Duodenal mucosa (tissue), 2 donors: ENCODE measurements at regions not wholly inside any gene's neighbourhood (a gene's known extent, or its start where the extent isn't known, plus 50 kb on each side); places are given as distances from the start of the nearest gene placed in this dataset.

ENCODE experiments used
- H3K27ac ChIP-seq: one replicate; pipeline ENCODE4 v1.7.0; 2013; ENCODE audit warnings: low read depth, low read length
- H3K27me3 ChIP-seq, 2 donors: one replicate each; pipeline ENCODE4 v1.7.0; 2013; ENCODE audit warnings: low read length in 2 of 2, control low read depth in 1 of 2; ENCODE audit not compliant: insufficient read depth in 2 of 2, control insufficient read depth in 1 of 2
- H3K36me3 ChIP-seq, 2 donors: one replicate each; pipeline ENCODE4 v1.7.0; 2013; ENCODE audit warnings: low read length in 2 of 2, control low read depth in 1 of 2; ENCODE audit not compliant: insufficient read depth in 2 of 2, control insufficient read depth in 1 of 2
- H3K4me1 ChIP-seq, 2 donors: one replicate each; pipeline ENCODE4 v1.7.0; 2013; ENCODE audit warnings: low read length in 2 of 2, control low read depth in 1 of 2; ENCODE audit not compliant: insufficient read depth in 2 of 2, control insufficient read depth in 1 of 2
- H3K4me3 ChIP-seq, 2 donors: one replicate each; pipeline ENCODE4 v1.7.0; 2013; ENCODE audit warnings: low read length in 2 of 2, low read depth in 1 of 2
- H3K9ac ChIP-seq, 2 donors: one replicate each; pipeline ENCODE4 v1.7.0; 2013; ENCODE audit warnings: low read length in 2 of 2, low read depth in 1 of 2
- H3K9me3 ChIP-seq, 2 donors: one replicate each; pipeline ENCODE4 v1.7.0; 2013; ENCODE audit warnings: low read length in 2 of 2, control low read depth in 1 of 2; ENCODE audit not compliant: control insufficient read depth in 1 of 2

GRCh38 chr6:135739288-135739687, 112.2 kb upstream of the PDE7B start:
- H3K36me3 ChIP-seq: no peaks in the 10 kb centered on the region
- no peak overlapping the region for H3K4me3 ChIP-seq
- no peaks in the 10 kb centered on the region for H3K4me1 ChIP-seq
- H3K9ac ChIP-seq: no peak overlapping the region
- H3K27me3 ChIP-seq: no peaks in the 10 kb centered on the region
- H3K27ac ChIP-seq: no peak overlapping the region
- no peaks in the 10 kb centered on the region for H3K9me3 ChIP-seq

GRCh38 chr6:135740580-135740979, 110.9 kb upstream of the PDE7B start:
- H3K9me3 ChIP-seq: no peaks in the 10 kb centered on the region
- H3K4me1 ChIP-seq: no peaks in the 10 kb centered on the region
- H3K36me3 ChIP-seq: no peaks in the 10 kb centered on the region
- H3K9ac ChIP-seq: no peak overlapping the region
- no peak overlapping the region for H3K4me3 ChIP-seq
- no peak overlapping the region for H3K27ac ChIP-seq
- H3K27me3 ChIP-seq: no peaks in the 10 kb centered on the region

DNA sequence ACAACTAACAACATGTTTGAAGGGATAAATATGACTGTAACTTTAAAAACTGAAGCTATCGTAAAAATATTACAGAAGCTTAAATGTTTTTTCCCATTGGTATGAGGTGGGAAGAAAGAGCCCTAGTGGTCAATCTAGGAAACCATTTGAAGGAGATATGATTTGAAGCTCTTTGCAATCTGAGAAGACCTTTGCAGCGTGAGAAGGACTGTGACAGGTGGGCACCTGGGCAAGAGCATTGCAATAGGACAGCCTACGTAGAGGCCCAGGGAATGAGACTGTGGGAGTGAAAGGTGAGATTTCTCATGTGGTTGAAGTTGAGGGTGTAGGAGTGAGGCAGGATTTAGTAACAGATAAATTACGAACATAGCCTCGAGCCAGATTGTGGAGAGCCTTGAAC, 108.0 kb upstream of the PDE7B start:
- Histone ChIP-seq H3K9ac (no peak overlapping the region), H3K4me1 (no peaks in the 10 kb centered on the region), H3K27ac (no peak overlapping the region), H3K4me3 (no peak overlapping the region), H3K9me3 (no peaks in the 10 kb centered on the region), H3K36me3 (no peaks in the 10 kb centered on the region), H3K27me3 (no peaks in the 10 kb centered on the region)

DNA sequence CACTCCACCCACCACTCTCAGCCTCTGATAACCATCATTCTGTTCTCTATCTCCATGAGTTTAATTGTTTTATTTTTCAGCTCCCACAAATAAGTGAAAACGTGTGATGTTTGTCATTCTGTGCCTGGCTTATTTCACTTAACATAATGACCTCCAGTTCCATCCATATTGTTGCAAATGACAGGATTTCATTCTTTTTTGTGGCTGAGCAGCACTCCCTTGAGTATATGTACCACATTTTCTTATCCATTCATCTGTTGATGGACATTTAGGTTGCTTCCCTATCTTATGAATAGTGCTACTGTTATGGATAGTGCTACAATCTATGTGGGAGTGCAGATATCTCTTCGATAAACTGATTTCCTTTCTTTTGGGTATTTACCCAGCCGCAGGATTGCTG, 103.3 kb upstream of the PDE7B start:
- Histone ChIP-seq H3K27ac (no peak overlapping the region), H3K9me3 (no peaks in the 10 kb centered on the region), H3K36me3 (no peaks in the 10 kb centered on the region), H3K4me3 (no peak overlapping the region), H3K9ac (no peak overlapping the region), H3K27me3 (no peaks in the 10 kb centered on the region), H3K4me1 (no peaks in the 10 kb centered on the region)

- H3K4me3 ChIP-seq: no peak overlapping the region
- H3K36me3 ChIP-seq: no peaks in the 10 kb centered on the region
- H3K9me3 ChIP-seq: no peaks in the 10 kb centered on the region
- no peaks in the 10 kb centered on the region for H3K27me3 ChIP-seq
- H3K9ac ChIP-seq: no peak overlapping the region
- no peak overlapping the region for H3K27ac ChIP-seq
- H3K4me1 ChIP-seq: no peaks in the 10 kb centered on the region
These were observed 101.4 kb upstream of the PDE7B start for GRCh38 chr6:135750081-135750480.

DNA sequence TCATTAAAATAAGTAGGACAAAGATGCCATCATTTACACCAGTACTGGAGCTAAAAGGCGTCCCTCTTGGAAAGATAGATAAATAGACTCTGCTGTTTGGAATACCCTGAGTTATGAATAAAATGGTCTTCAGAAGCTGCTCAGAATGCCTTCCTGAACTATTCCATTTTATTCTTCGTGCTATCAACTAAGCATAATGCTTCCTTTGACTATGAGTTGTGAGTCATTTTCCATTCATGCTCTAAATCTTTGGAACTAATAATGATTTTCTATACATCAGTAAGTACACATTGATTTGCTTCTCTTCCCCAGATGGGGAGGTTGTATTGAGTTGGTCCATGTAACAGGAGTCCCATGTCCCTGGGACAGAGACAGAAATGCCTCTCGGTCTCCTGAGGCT, 98.3 kb upstream of the PDE7B start:
- no peak overlapping the region for H3K4me3 ChIP-seq
- H3K9me3 ChIP-seq: no peaks in the 10 kb centered on the region
- H3K36me3 ChIP-seq: no peaks in the 10 kb centered on the region
- H3K27ac ChIP-seq: no peak overlapping the region
- no peaks in the 10 kb centered on the region for H3K4me1 ChIP-seq
- H3K9ac ChIP-seq: no peak overlapping the region
- H3K27me3 ChIP-seq: no peaks in the 10 kb centered on the region

DNA sequence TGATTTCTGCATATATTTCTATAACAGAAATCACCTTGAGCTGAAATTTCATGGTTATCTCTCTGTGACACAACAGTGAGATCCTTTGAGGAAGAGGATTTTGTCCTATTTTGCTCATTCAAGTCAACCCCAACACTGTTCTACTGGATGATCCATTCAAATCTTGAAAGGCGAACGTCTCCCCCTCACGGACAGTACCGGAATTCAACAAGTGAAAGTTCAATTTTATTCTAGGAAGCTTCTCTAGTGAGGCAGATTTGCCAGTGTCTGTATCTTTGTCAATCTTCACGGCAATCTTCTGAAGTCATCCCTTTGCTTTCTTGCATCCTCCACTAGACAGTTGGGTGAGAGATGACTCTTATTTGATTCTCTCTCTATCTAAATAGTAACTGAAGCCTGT, 91.7 kb upstream of the PDE7B start:
- H3K27ac ChIP-seq: no peak overlapping the region
- H3K4me3 ChIP-seq: no peak overlapping the region
- H3K9me3 ChIP-seq: no peaks in the 10 kb centered on the region
- H3K27me3 ChIP-seq: no peaks in the 10 kb centered on the region
- H3K9ac ChIP-seq: no peak overlapping the region
- H3K4me1 ChIP-seq: no peaks in the 10 kb centered on the region
- no peaks in the 10 kb centered on the region for H3K36me3 ChIP-seq

DNA sequence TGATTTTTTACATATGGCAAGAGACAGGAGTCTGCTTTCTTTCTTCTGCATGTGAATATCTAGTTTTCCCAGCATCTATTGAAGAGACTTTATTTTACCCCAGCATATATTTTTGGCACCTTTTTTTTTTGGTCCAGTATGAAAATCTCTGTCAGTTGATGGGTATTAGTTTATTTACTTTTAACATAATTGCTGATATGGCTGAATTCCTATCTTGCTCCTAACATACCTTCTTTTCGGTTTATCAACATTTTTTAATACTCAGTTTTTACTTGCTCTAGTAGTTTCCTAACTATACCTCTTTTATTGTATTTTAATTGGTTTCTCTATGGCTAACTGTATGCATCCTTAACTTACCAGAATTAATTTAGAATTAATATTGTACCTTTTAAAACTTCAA, 77.5 kb upstream of the PDE7B start:
- H3K9me3 ChIP-seq: no peaks in the 10 kb centered on the region
- no peak overlapping the region for H3K4me3 ChIP-seq
- no peak overlapping the region for H3K9ac ChIP-seq
- H3K4me1 ChIP-seq: no peaks in the 10 kb centered on the region
- H3K36me3 ChIP-seq: no peaks in the 10 kb centered on the region
- no peaks in the 10 kb centered on the region for H3K27me3 ChIP-seq
- no peak overlapping the region for H3K27ac ChIP-seq

DNA sequence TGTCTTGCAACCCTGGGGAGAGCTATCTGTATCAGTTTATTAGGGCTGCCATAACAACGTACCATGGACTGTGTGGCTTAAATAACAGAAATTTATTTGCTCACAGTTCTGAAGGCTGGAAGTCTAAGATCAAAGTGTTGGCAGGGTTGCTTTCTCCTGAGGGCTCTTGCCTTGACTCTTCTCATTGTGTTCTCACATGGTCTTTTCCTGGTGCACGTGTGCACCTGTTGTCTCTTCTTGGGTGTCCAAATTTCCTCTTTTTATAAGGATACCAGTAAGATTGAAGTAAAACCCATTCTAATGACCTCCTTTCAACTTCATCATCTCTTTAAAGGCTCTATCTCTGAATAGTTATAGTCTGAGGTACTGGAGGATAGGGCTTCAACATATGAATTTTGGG, 72.3 kb upstream of the PDE7B start:
- Histone ChIP-seq H3K9me3 (no peaks in the 10 kb centered on the region), H3K4me3 (no peak overlapping the region), H3K4me1 (no peaks in the 10 kb centered on the region), H3K36me3 (no peaks in the 10 kb centered on the region), H3K27me3 (no peaks in the 10 kb centered on the region), H3K9ac (no peak overlapping the region), H3K27ac (no peak overlapping the region)

- no peak overlapping the region for H3K4me3 ChIP-seq
- H3K36me3 ChIP-seq: no peaks in the 10 kb centered on the region
- no peaks in the 10 kb centered on the region for H3K9me3 ChIP-seq
- no peak overlapping the region for H3K9ac ChIP-seq
- no peaks in the 10 kb centered on the region for H3K27me3 ChIP-seq
- no peaks in the 10 kb centered on the region for H3K4me1 ChIP-seq
- no peak overlapping the region for H3K27ac ChIP-seq
These were observed 71.2 kb upstream of the PDE7B start for GRCh38 chr6:135780326-135780725.

GRCh38 chr6:135782546-135782945, 69.0 kb upstream of the PDE7B start:
- H3K4me1 ChIP-seq: no peaks in the 10 kb centered on the region

More at GRCh38 chr6:135782546-135782945, 69.0 kb upstream of the PDE7B start:
- Histone ChIP-seq H3K36me3 (no peaks in the 10 kb centered on the region), H3K4me3 (no peak overlapping the region), H3K27me3 (no peaks in the 10 kb centered on the region), H3K27ac (no peak overlapping the region), H3K9ac (no peak overlapping the region), H3K9me3 (no peaks in the 10 kb centered on the region)
